ENCODE measurements at regions not wholly inside any gene's neighbourhood (a gene's known extent, or its start where the extent isn't known, plus 50 kb on each side); places are given as distances from the start of the nearest gene placed in this dataset.
"Not testable (repeated sequence)": the region's sequence is repeated elsewhere in the genome, so short reads cannot be mapped to it uniquely, and the experiment has no call there.

- no peak for DNase-seq
These were observed 447.1 kb downstream of the PTPRU start for GRCh38 chr1:29683472-29683871.

GRCh38 chr1:29682919-29683295, 446.6 kb downstream of the PTPRU start:
- no peak for DNase-seq

GRCh38 chr1:29682171-29682918, 446.0 kb downstream of the PTPRU start:
- DNase-seq = no peak

- DNase-seq = not testable (repeated sequence)
These were observed 445.1 kb downstream of the PTPRU start for GRCh38 chr1:29681416-29681815.

GRCh38 chr1:29679828-29680558, 443.7 kb downstream of the PTPRU start:
- DNase-seq = no peak

GRCh38 chr1:29679316-29679715, 443.0 kb downstream of the PTPRU start:
- DNase-seq = no peak

- no peak for DNase-seq
These were observed 441.0 kb downstream of the PTPRU start for GRCh38 chr1:29677028-29678024.

- no peak for DNase-seq
These were observed 440.2 kb downstream of the PTPRU start for GRCh38 chr1:29676496-29676895.

- no peak for DNase-seq
These were observed 439.4 kb downstream of the PTPRU start for GRCh38 chr1:29675481-29676263.

- no peak for DNase-seq
These were observed 438.5 kb downstream of the PTPRU start for GRCh38 chr1:29674627-29675326.

GRCh38 chr1:29673669-29674626, 437.6 kb downstream of the PTPRU start:
- DNase-seq = no peak

GRCh38 chr1:29673228-29673500, 436.8 kb downstream of the PTPRU start:
- no peak for DNase-seq

- no peak for DNase-seq
These were observed 436.3 kb downstream of the PTPRU start for GRCh38 chr1:29672416-29673227.

GRCh38 chr1:29671446-29672356, 435.4 kb downstream of the PTPRU start:
- no peak for DNase-seq

- no peak for DNase-seq
These were observed 434.4 kb downstream of the PTPRU start for GRCh38 chr1:29670752-29671151.

GRCh38 chr1:29669912-29670311, 433.6 kb downstream of the PTPRU start:
- DNase-seq = no peak

- DNase-seq = no peak
These were observed 433.0 kb downstream of the PTPRU start for GRCh38 chr1:29669158-29669871.

- DNase-seq = no peak
These were observed 432.3 kb downstream of the PTPRU start for GRCh38 chr1:29668551-29669157.

Data from inflammatory macrophage treated with lipopolysaccharide for 1 hour (primary cell).